ENCODE measurements at regions not wholly inside any gene's neighbourhood (a gene's known extent, or its start where the extent isn't known, plus 50 kb on each side); places are given as distances from the start of the nearest gene placed in this dataset.

DNA sequence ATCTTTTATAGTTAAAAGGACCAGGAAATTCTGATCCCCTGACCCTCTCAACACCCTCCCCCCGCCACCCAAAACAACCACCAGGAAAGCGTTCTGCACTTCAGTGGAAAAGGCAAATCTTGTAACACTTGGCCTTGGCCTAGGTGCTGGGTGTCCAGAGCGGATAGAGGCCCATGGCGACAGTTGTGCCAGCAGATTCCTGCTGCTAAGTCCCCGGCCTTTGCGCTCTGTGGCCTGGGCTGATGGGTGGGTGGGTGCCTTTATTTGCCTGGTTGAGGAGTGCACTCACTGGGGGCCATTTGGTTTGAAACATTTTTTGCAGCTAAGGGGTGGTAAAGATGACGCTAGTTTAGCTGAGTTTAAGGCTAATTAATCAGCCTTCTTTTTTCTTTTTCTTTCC is 127.9 kb upstream of the ERRFI1 start:
- no peak for DNase-seq (ENCODE audit: low spot score)
- H3K9ac ChIP-seq (ENCODE audit: low read depth in 1 of 2, low read length in 2 of 2), result no peak overlapping the region
- H3K9me3 ChIP-seq (ENCODE audit: control insufficient read depth in 4 of 4, low read length in 3 of 4), result peaks cover 0 to 3% (median 0%) of the 10 kb centered on the region in 4 donors
- no peak overlapping the region for H3K27ac ChIP-seq (ENCODE audit: low read depth in 1 of 2, low read length in 2 of 2)
- 98% methylated on average over 7 of the region's 7 CpGs for WGBS
- H3K4me3 ChIP-seq (ENCODE audit: low read depth in 1 of 3, low read length in 3 of 3), result no peak overlapping the region
- no peaks in the 10 kb centered on the region for H3K36me3 ChIP-seq (ENCODE audit: control insufficient read depth in 4 of 4, insufficient read depth in 3 of 4, low read depth in 1 of 4, low read length in 3 of 4)
- no peaks in the 10 kb centered on the region for H3K27me3 ChIP-seq (ENCODE audit: control insufficient read depth in 4 of 4, insufficient read depth in 4 of 4, low read length in 3 of 4)
- no peaks in the 10 kb centered on the region for H3K4me1 ChIP-seq (ENCODE audit: control insufficient read depth in 4 of 4, insufficient read depth in 4 of 4, low read length in 3 of 4)
- TF ChIP-seq, protein P1, sequence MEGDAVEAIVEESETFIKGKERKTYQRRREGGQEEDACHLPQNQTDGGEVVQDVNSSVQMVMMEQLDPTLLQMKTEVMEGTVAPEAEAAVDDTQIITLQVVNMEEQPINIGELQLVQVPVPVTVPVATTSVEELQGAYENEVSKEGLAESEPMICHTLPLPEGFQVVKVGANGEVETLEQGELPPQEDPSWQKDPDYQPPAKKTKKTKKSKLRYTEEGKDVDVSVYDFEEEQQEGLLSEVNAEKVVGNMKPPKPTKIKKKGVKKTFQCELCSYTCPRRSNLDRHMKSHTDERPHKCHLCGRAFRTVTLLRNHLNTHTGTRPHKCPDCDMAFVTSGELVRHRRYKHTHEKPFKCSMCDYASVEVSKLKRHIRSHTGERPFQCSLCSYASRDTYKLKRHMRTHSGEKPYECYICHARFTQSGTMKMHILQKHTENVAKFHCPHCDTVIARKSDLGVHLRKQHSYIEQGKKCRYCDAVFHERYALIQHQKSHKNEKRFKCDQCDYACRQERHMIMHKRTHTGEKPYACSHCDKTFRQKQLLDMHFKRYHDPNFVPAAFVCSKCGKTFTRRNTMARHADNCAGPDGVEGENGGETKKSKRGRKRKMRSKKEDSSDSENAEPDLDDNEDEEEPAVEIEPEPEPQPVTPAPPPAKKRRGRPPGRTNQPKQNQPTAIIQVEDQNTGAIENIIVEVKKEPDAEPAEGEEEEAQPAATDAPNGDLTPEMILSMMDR (IDR thresholded peaks at IDR 0.05; ENCODE audit: low read depth, low read length, missing input control), result no peak
- TF ChIP-seq FOXA2 (IDR thresholded peaks at IDR 0.05) (no peak), NR2F2 (IDR thresholded peaks at IDR 0.05) (no peak), GABPA (IDR thresholded peaks at IDR 0.05 in 1 of 2, conservative IDR thresholded peaks at IDR 0.05 in 1 of 2) (no peak), RXRA (IDR thresholded peaks at IDR 0.05) (no peak), JUND (IDR thresholded peaks at IDR 0.05) (no peak), RAD21 (IDR thresholded peaks at IDR 0.05) (no peak), ATF3 (IDR thresholded peaks at IDR 0.05) (no peak), TAF1 (conservative IDR thresholded peaks at IDR 0.05) (no peak), SP1 (IDR thresholded peaks at IDR 0.05) (no peak), EGR1 (IDR thresholded peaks at IDR 0.05; ENCODE audit: low read depth in 2 of 2) (no peak), FOXA1 (IDR thresholded peaks at IDR 0.05) (no peak), HNF4A (conservative IDR thresholded peaks at IDR 0.05) (no peak), HNF4G (IDR thresholded peaks at IDR 0.05) (no peak), YY1 (IDR thresholded peaks at IDR 0.05) (no peak)
- TF ChIP-seq, protein P2, sequence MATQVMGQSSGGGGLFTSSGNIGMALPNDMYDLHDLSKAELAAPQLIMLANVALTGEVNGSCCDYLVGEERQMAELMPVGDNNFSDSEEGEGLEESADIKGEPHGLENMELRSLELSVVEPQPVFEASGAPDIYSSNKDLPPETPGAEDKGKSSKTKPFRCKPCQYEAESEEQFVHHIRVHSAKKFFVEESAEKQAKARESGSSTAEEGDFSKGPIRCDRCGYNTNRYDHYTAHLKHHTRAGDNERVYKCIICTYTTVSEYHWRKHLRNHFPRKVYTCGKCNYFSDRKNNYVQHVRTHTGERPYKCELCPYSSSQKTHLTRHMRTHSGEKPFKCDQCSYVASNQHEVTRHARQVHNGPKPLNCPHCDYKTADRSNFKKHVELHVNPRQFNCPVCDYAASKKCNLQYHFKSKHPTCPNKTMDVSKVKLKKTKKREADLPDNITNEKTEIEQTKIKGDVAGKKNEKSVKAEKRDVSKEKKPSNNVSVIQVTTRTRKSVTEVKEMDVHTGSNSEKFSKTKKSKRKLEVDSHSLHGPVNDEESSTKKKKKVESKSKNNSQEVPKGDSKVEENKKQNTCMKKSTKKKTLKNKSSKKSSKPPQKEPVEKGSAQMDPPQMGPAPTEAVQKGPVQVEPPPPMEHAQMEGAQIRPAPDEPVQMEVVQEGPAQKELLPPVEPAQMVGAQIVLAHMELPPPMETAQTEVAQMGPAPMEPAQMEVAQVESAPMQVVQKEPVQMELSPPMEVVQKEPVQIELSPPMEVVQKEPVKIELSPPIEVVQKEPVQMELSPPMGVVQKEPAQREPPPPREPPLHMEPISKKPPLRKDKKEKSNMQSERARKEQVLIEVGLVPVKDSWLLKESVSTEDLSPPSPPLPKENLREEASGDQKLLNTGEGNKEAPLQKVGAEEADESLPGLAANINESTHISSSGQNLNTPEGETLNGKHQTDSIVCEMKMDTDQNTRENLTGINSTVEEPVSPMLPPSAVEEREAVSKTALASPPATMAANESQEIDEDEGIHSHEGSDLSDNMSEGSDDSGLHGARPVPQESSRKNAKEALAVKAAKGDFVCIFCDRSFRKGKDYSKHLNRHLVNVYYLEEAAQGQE (IDR thresholded peaks at IDR 0.05), result no peak
- TF ChIP-seq, protein P3, sequence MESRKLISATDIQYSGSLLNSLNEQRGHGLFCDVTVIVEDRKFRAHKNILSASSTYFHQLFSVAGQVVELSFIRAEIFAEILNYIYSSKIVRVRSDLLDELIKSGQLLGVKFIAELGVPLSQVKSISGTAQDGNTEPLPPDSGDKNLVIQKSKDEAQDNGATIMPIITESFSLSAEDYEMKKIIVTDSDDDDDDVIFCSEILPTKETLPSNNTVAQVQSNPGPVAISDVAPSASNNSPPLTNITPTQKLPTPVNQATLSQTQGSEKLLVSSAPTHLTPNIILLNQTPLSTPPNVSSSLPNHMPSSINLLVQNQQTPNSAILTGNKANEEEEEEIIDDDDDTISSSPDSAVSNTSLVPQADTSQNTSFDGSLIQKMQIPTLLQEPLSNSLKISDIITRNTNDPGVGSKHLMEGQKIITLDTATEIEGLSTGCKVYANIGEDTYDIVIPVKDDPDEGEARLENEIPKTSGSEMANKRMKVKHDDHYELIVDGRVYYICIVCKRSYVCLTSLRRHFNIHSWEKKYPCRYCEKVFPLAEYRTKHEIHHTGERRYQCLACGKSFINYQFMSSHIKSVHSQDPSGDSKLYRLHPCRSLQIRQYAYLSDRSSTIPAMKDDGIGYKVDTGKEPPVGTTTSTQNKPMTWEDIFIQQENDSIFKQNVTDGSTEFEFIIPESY (IDR thresholded peaks at IDR 0.05), result no peak
